ENCODE measurements at regions not wholly inside any gene's neighbourhood (a gene's known extent, or its start where the extent isn't known, plus 50 kb on each side); places are given as distances from the start of the nearest gene placed in this dataset.
A peak's percentile ranks its signal among the peaks of the same experiment; 100 is the strongest.

DNA sequence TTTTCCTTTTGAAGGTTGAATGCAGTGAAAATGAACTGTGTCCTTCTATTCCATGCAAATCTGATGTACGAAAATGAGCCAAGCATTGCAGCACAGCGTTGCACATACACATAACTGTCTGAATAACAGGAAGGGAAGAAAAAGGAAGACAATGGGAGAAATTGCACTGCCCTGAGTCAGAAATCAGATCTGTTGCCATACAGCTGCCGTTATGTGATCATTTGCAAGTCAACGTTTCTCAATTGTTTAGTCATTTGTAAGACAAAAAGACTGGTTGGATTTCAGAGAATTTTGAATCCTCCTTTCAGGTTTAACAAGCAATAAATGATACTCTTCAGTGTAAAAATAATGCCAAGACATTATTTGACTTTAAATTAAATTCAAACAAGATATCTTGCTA lies 284.1 kb downstream of the DSEL start:
- no peaks in the 10 kb centered on the region for H3K27me3 Mint-ChIP-seq (ENCODE audit: low read depth)
- ChIA-PET POLR2A (no interaction called here), CTCF (interaction anchor here (1.6 kb wide), 1 partner anchor 281 kb away, joined by 4 read pairs; no protein-coding TSS in a partner anchor)
- peak; percentile 53; the same call in 1 of the 2 replicates for ATAC-seq
- peak overlapping the region; percentile 95 for H3K27ac Mint-ChIP-seq
- H3K4me1 Mint-ChIP-seq = peaks cover 34% of the 10 kb centered on the region
- peak overlapping the region; percentile 41 for H3K4me3 Mint-ChIP-seq
- no peak for DNase-seq (ENCODE audit: low spot score)
- peaks cover 13% of the 10 kb centered on the region for H3K36me3 Mint-ChIP-seq
- H3K9me3 Mint-ChIP-seq = peaks cover 19% of the 10 kb centered on the region
- TF ChIP-seq ELF4 (CRISPR knock-in tag; IDR thresholded peaks at IDR 0.05; ENCODE audit: low read depth) = no peak
- TF ChIP-seq EMX1 (CRISPR knock-in tag; IDR thresholded peaks at IDR 0.05) = no peak
- no peak for TF ChIP-seq ZNF232 (CRISPR knock-in tag; IDR thresholded peaks at IDR 0.05)
- TF ChIP-seq GABPB1 (CRISPR knock-in tag; IDR thresholded peaks at IDR 0.05) = no peak
- TF ChIP-seq FOXP1 (CRISPR knock-in tag; IDR thresholded peaks at IDR 0.05; ENCODE audit: borderline replicate concordance) = no peak
- TF ChIP-seq, protein P1, sequence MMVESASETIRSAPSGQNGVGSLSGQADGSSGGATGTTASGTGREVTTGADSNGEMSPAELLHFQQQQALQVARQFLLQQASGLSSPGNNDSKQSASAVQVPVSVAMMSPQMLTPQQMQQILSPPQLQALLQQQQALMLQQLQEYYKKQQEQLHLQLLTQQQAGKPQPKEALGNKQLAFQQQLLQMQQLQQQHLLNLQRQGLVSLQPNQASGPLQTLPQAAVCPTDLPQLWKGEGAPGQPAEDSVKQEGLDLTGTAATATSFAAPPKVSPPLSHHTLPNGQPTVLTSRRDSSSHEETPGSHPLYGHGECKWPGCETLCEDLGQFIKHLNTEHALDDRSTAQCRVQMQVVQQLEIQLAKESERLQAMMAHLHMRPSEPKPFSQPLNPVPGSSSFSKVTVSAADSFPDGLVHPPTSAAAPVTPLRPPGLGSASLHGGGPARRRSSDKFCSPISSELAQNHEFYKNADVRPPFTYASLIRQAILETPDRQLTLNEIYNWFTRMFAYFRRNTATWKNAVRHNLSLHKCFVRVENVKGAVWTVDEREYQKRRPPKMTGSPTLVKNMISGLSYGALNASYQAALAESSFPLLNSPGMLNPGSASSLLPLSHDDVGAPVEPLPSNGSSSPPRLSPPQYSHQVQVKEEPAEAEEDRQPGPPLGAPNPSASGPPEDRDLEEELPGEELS (CRISPR knock-in tag; IDR thresholded peaks at IDR 0.05) = no peak
- TF ChIP-seq ATF1 (CRISPR knock-in tag; IDR thresholded peaks at IDR 0.05) = no peak
- no peak for TF ChIP-seq FOXK1 (CRISPR knock-in tag; IDR thresholded peaks at IDR 0.05)
- TF ChIP-seq ZNF423 (CRISPR knock-in tag; IDR thresholded peaks at IDR 0.05) = no peak
- TF ChIP-seq, protein P2, sequence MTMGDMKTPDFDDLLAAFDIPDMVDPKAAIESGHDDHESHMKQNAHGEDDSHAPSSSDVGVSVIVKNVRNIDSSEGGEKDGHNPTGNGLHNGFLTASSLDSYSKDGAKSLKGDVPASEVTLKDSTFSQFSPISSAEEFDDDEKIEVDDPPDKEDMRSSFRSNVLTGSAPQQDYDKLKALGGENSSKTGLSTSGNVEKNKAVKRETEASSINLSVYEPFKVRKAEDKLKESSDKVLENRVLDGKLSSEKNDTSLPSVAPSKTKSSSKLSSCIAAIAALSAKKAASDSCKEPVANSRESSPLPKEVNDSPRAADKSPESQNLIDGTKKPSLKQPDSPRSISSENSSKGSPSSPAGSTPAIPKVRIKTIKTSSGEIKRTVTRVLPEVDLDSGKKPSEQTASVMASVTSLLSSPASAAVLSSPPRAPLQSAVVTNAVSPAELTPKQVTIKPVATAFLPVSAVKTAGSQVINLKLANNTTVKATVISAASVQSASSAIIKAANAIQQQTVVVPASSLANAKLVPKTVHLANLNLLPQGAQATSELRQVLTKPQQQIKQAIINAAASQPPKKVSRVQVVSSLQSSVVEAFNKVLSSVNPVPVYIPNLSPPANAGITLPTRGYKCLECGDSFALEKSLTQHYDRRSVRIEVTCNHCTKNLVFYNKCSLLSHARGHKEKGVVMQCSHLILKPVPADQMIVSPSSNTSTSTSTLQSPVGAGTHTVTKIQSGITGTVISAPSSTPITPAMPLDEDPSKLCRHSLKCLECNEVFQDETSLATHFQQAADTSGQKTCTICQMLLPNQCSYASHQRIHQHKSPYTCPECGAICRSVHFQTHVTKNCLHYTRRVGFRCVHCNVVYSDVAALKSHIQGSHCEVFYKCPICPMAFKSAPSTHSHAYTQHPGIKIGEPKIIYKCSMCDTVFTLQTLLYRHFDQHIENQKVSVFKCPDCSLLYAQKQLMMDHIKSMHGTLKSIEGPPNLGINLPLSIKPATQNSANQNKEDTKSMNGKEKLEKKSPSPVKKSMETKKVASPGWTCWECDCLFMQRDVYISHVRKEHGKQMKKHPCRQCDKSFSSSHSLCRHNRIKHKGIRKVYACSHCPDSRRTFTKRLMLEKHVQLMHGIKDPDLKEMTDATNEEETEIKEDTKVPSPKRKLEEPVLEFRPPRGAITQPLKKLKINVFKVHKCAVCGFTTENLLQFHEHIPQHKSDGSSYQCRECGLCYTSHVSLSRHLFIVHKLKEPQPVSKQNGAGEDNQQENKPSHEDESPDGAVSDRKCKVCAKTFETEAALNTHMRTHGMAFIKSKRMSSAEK (CRISPR knock-in tag; IDR thresholded peaks at IDR 0.05; ENCODE audit: borderline replicate concordance) = no peak
- no peak for TF ChIP-seq RORB (CRISPR knock-in tag; IDR thresholded peaks at IDR 0.05)
- TF ChIP-seq, protein P3, sequence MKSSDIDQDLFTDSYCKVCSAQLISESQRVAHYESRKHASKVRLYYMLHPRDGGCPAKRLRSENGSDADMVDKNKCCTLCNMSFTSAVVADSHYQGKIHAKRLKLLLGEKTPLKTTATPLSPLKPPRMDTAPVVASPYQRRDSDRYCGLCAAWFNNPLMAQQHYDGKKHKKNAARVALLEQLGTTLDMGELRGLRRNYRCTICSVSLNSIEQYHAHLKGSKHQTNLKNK (CRISPR knock-in tag; IDR thresholded peaks at IDR 0.05) = no peak
- TF ChIP-seq, protein P4, sequence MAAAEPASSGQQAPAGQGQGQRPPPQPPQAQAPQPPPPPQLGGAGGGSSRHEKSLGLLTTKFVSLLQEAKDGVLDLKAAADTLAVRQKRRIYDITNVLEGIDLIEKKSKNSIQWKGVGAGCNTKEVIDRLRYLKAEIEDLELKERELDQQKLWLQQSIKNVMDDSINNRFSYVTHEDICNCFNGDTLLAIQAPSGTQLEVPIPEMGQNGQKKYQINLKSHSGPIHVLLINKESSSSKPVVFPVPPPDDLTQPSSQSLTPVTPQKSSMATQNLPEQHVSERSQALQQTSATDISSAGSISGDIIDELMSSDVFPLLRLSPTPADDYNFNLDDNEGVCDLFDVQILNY (CRISPR knock-in tag; IDR thresholded peaks at IDR 0.05) = no peak

DNA sequence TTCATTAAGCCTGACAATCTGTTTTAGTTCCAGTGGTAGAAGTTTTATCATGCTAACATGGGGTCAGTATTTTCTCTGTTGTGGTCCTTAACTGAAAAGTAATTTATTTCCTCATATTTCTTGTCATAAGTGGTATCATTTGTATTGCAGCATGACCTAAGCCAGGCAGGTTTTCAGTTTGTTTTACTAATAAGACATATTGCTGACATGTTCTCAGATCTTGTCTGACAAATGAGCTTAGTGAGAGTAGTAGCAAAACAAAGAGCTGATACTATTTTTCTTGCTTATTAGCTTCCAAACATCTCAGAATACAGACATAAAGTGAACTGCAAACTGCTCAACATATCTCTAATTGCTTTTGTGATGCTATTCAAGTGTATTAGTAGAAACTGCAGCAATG lies 293.6 kb downstream of the DSEL start:
- Mint-ChIP-seq H3K27me3 (ENCODE audit: low read depth) (no peaks in the 10 kb centered on the region), H3K4me3 (no peak overlapping the region), H3K4me1 (no peaks in the 10 kb centered on the region), H3K36me3 (peaks cover 2% of the 10 kb centered on the region; the same call in 1 of the 2 replicates), H3K27ac (no peak overlapping the region), H3K9me3 (peaks cover 6% of the 10 kb centered on the region)
- ChIA-PET POLR2A (no interaction called here), CTCF (no interaction called here)
- DNase-seq (ENCODE audit: low spot score) (no peak), ATAC-seq (no peak)
- TF ChIP-seq JAZF1 (CRISPR knock-in tag; IDR thresholded peaks at IDR 0.05) = no peak
- TF ChIP-seq, protein P5, sequence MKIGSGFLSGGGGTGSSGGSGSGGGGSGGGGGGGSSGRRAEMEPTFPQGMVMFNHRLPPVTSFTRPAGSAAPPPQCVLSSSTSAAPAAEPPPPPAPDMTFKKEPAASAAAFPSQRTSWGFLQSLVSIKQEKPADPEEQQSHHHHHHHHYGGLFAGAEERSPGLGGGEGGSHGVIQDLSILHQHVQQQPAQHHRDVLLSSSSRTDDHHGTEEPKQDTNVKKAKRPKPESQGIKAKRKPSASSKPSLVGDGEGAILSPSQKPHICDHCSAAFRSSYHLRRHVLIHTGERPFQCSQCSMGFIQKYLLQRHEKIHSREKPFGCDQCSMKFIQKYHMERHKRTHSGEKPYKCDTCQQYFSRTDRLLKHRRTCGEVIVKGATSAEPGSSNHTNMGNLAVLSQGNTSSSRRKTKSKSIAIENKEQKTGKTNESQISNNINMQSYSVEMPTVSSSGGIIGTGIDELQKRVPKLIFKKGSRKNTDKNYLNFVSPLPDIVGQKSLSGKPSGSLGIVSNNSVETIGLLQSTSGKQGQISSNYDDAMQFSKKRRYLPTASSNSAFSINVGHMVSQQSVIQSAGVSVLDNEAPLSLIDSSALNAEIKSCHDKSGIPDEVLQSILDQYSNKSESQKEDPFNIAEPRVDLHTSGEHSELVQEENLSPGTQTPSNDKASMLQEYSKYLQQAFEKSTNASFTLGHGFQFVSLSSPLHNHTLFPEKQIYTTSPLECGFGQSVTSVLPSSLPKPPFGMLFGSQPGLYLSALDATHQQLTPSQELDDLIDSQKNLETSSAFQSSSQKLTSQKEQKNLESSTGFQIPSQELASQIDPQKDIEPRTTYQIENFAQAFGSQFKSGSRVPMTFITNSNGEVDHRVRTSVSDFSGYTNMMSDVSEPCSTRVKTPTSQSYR (CRISPR knock-in tag; IDR thresholded peaks at IDR 0.05) = no peak
- TF ChIP-seq, protein P6, sequence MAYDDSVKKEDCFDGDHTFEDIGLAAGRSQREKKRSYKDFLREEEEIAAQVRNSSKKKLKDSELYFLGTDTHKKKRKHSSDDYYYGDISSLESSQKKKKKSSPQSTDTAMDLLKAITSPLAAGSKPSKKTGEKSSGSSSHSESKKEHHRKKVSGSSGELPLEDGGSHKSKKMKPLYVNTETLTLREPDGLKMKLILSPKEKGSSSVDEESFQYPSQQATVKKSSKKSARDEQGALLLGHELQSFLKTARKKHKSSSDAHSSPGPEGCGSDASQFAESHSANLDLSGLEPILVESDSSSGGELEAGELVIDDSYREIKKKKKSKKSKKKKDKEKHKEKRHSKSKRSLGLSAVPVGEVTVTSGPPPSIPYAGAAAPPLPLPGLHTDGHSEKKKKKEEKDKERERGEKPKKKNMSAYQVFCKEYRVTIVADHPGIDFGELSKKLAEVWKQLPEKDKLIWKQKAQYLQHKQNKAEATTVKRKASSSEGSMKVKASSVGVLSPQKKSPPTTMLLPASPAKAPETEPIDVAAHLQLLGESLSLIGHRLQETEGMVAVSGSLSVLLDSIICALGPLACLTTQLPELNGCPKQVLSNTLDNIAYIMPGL (CRISPR knock-in tag; IDR thresholded peaks at IDR 0.05) = no peak
- TF ChIP-seq TP53 (CRISPR knock-in tag; IDR thresholded peaks at IDR 0.05) = no peak
- no peak for TF ChIP-seq TCF7 (CRISPR knock-in tag; IDR thresholded peaks at IDR 0.05; ENCODE audit: low read depth)
- TF ChIP-seq, protein P7, sequence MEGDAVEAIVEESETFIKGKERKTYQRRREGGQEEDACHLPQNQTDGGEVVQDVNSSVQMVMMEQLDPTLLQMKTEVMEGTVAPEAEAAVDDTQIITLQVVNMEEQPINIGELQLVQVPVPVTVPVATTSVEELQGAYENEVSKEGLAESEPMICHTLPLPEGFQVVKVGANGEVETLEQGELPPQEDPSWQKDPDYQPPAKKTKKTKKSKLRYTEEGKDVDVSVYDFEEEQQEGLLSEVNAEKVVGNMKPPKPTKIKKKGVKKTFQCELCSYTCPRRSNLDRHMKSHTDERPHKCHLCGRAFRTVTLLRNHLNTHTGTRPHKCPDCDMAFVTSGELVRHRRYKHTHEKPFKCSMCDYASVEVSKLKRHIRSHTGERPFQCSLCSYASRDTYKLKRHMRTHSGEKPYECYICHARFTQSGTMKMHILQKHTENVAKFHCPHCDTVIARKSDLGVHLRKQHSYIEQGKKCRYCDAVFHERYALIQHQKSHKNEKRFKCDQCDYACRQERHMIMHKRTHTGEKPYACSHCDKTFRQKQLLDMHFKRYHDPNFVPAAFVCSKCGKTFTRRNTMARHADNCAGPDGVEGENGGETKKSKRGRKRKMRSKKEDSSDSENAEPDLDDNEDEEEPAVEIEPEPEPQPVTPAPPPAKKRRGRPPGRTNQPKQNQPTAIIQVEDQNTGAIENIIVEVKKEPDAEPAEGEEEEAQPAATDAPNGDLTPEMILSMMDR (IDR thresholded peaks at IDR 0.05) = no peak
- TF ChIP-seq, protein P8, sequence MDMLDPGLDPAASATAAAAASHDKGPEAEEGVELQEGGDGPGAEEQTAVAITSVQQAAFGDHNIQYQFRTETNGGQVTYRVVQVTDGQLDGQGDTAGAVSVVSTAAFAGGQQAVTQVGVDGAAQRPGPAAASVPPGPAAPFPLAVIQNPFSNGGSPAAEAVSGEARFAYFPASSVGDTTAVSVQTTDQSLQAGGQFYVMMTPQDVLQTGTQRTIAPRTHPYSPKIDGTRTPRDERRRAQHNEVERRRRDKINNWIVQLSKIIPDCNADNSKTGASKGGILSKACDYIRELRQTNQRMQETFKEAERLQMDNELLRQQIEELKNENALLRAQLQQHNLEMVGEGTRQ (CRISPR knock-in tag; IDR thresholded peaks at IDR 0.05) = no peak
- no peak for TF ChIP-seq MXD4 (CRISPR knock-in tag; IDR thresholded peaks at IDR 0.05; ENCODE audit: borderline replicate concordance)
